SK-N-SH (cell line): ENCODE measurements at regions not wholly inside any gene's neighbourhood (a gene's known extent, or its start where the extent isn't known, plus 50 kb on each side); places are given as distances from the start of the nearest gene placed in this dataset.

Experiments used
- CTCF ChIA-PET: fragments of 300-600, 350-600 bp; formaldehyde crosslinking; extraction: SDS; loops from one replicate; lab custom pipeline; 2021; lab: Yijun Ruan, JAX
- POLR2A ChIA-PET: fragments of 350-600 bp; sonication (Branson Sonifier 250); formaldehyde crosslinking; extraction: SDS; loops from one replicate; lab custom pipeline; 2020; ENCODE audit warnings: antibody characterized with exemption, inconsistent platforms; lab: Yijun Ruan, JAX
- DNase-seq: peaks from one replicate; pipeline ENCODE4 v3.0.0; 2012
- H2AFZ ChIP-seq: fragments of 200-600 bp; sonication (generic); 2 replicates; pipeline ENCODE4 v1.8.1; 2016; ENCODE audit warnings: antibody characterized with exemption, mild to moderate bottlenecking, low read depth
- H3F3A ChIP-seq: fragments of 200-600 bp; sonication (generic); replicated peaks from 2 replicates; pipeline ENCODE3; 2016; ENCODE audit warnings: antibody characterized with exemption, mild to moderate bottlenecking; ENCODE audit not compliant: insufficient read depth
- H3K27ac ChIP-seq, 2 experiments: fragments of 200-500 bp in 1 of 2; fragments of 200-600 bp in 1 of 2; sonication (Bioruptor generic) in 1 of 2; sonication (generic), shearing (Covaris generic) in 1 of 2; 2 replicates each; pipeline versions ENCODE4 v1.5.1 to v1.6.1; 2014 to 2016; ENCODE audit warnings: low read depth in 2 of 2, inconsistent platforms in 1 of 2, low read length in 1 of 2, mild to moderate bottlenecking in 1 of 2, mixed read lengths in 1 of 2
- H3K27me3 ChIP-seq: fragments of 200-600 bp; sonication (generic), shearing (Covaris generic); 2 replicates; pipeline ENCODE4 v1.6.1; 2016; ENCODE audit warnings: mixed run types; ENCODE audit not compliant: insufficient read depth
- H3K36me3 ChIP-seq, 2 experiments: fragments of 200-500 bp in 1 of 2; fragments of 200-600 bp in 1 of 2; sonication (Bioruptor generic) in 1 of 2; sonication (generic) in 1 of 2; replicated peaks in 1 of 2; 2 replicates each; pipeline versions ENCODE3 to v1.5.1; 2014 to 2016; ENCODE audit warnings: low read length in 1 of 2, mild to moderate bottlenecking in 1 of 2; ENCODE audit not compliant: insufficient read depth in 2 of 2, control insufficient read depth in 1 of 2
- H3K4me1 ChIP-seq, 2 experiments: fragments of 200-500 bp in 1 of 2; fragments of 200-600 bp in 1 of 2; sonication (Bioruptor generic) in 1 of 2; sonication (generic), shearing (Covaris generic) in 1 of 2; 2 replicates each; pipeline versions ENCODE4 v1.5.1 to v1.6.1; 2014 to 2016; ENCODE audit warnings: low read depth in 1 of 2, low read length in 1 of 2, mixed run types in 1 of 2; ENCODE audit not compliant: insufficient read depth in 2 of 2, control insufficient read depth in 1 of 2
- H3K4me2 ChIP-seq: fragments of 200-600 bp; sonication (generic), shearing (Covaris generic); 2 replicates; pipeline ENCODE4 v1.6.1; 2017; ENCODE audit warnings: mixed run types
- H3K4me3 ChIP-seq, 2 experiments: fragments of 200-500 bp in 1 of 2; fragments of 200-600 bp in 1 of 2; sonication (Bioruptor generic) in 1 of 2; sonication (generic), shearing (Covaris generic) in 1 of 2; 2 replicates each; pipeline versions ENCODE4 v1.5.1 to v1.8.1; 2014 to 2016; ENCODE audit warnings: low read depth in 2 of 2, inconsistent platforms in 1 of 2, low read length in 1 of 2, mild to moderate bottlenecking in 1 of 2, mixed read lengths in 1 of 2, moderate library complexity in 1 of 2
- H3K79me2 ChIP-seq: fragments of 200-600 bp; sonication (generic); 2 replicates; pipeline ENCODE4 v1.8.1; 2017; ENCODE audit warnings: mild to moderate bottlenecking; ENCODE audit not compliant: insufficient read depth
- H3K9ac ChIP-seq: fragments of 200-600 bp; sonication (generic); 2 replicates; pipeline ENCODE4 v1.6.1; 2017; ENCODE audit warnings: mixed run types
- H3K9me2 ChIP-seq: fragments of 200-600 bp; sonication (generic); 2 replicates; pipeline ENCODE4 v1.6.1; 2017; ENCODE audit warnings: mixed run types
- H3K9me3 ChIP-seq: fragments of 200-600 bp; sonication (generic); 2 replicates; pipeline ENCODE4 v1.6.1; 2017; ENCODE audit warnings: mixed run types, mild to moderate bottlenecking, moderate library complexity
- H4K20me1 ChIP-seq: fragments of 200-600 bp; sonication (generic); 2 replicates; pipeline ENCODE4 v1.6.1; 2017; ENCODE audit warnings: mild to moderate bottlenecking, mixed run types; ENCODE audit not compliant: insufficient read depth
- CHD2 ChIP-seq: fragments of 150-350 bp; IDR thresholded peaks from 2 replicates; pipeline ENCODE4 v1.6.1; 2018; ENCODE audit warnings: low read length; ENCODE audit not compliant: partially characterized antibody
- CTCF ChIP-seq: fragments of 200-600 bp; sonication (generic); IDR thresholded peaks from 2 replicates; pipeline ENCODE4 v1.6.1; 2017; ENCODE audit warnings: antibody characterized with exemption, mild to moderate bottlenecking, moderate library complexity
- ELF1 ChIP-seq: IDR thresholded peaks from 2 replicates; pipeline ENCODE4 v1.4.0; 2012
- EP300 ChIP-seq, 2 experiments: IDR thresholded peaks; 2 replicates each; pipeline versions ENCODE4 v1.4.0 to v1.6.1; 2012; ENCODE audit warnings: borderline replicate concordance in 1 of 2, low read depth in 1 of 2, low read length in 1 of 2
- EZH2phosphoT487 ChIP-seq: fragments of 200-600 bp; sonication (generic); IDR thresholded peaks from 2 replicates; pipeline ENCODE4 v1.6.1; 2017; ENCODE audit warnings: low read depth, mixed run types, mild to moderate bottlenecking, antibody characterized with exemption, moderate library complexity, borderline replicate concordance
- FOSL2 ChIP-seq: IDR thresholded peaks from 2 replicates; pipeline ENCODE4 v1.4.0; 2012; ENCODE audit warnings: low read depth, mild to moderate bottlenecking, moderate library complexity, borderline replicate concordance
- FOXM1 ChIP-seq: IDR thresholded peaks from 2 replicates; pipeline ENCODE4 v1.4.0; 2012; ENCODE audit warnings: low read depth, mild to moderate bottlenecking
- GATA2 ChIP-seq: sonication (generic); formaldehyde crosslinking; IDR thresholded peaks from 2 replicates; pipeline ENCODE4 v1.5.0; 2020; ENCODE audit warnings: mild to moderate bottlenecking, missing genetic modification reagents
- JUND ChIP-seq: IDR thresholded peaks from 2 replicates; pipeline ENCODE4 v1.4.0; 2012
- MEF2A ChIP-seq: IDR thresholded peaks from 2 replicates; pipeline ENCODE4 v1.4.0; 2012; ENCODE audit warnings: low read depth, borderline replicate concordance
- MXI1 ChIP-seq: IDR thresholded peaks from 2 replicates; pipeline ENCODE4 v1.6.1; 2012; ENCODE audit warnings: mild to moderate bottlenecking, low read depth, low read length, improper control_type of control experiment
- NRF1 ChIP-seq: IDR thresholded peaks from 2 replicates; pipeline ENCODE4 v1.6.1; 2012; ENCODE audit warnings: low read depth, mild to moderate bottlenecking, low read length
- PBX3 ChIP-seq: IDR thresholded peaks from 2 replicates; pipeline ENCODE4; 2012
- RAD21 ChIP-seq: IDR thresholded peaks from 2 replicates; pipeline ENCODE4 v1.6.1; 2012; ENCODE audit warnings: mild to moderate bottlenecking, low read length
- RFX5 ChIP-seq: IDR thresholded peaks from 2 replicates; pipeline ENCODE4 v1.6.1; 2012; ENCODE audit warnings: mild to moderate bottlenecking, improper control_type of control experiment, low read length
- RXRA ChIP-seq: IDR thresholded peaks from 2 replicates; pipeline ENCODE4 v1.4.0; 2012; ENCODE audit warnings: low read depth, mild to moderate bottlenecking, borderline replicate concordance
- TCF12 ChIP-seq: IDR thresholded peaks from 2 replicates; pipeline ENCODE4 v1.4.0; 2012
- WGBS: methylation state at CpG from one replicate; pipeline ENCODE4 v1.1.6; 2017; ENCODE audit warnings: low lambda C conversion rate; 5-methylcytosine and 5-hydroxymethylcytosine counted together
- TF ChIP-seq, protein P1 (sequence below): fragments of 150-350 bp; IDR thresholded peaks from 2 replicates; pipeline ENCODE4 v1.6.1; 2017; ENCODE audit warnings: antibody characterized with exemption, low read length, low read depth, borderline replicate concordance
- TF ChIP-seq, protein P2 (sequence below): IDR thresholded peaks from 2 replicates; pipeline ENCODE4 v1.4.0; 2012; ENCODE audit warnings: low read depth

- Histone ChIP-seq H3K27me3 (no peaks in the 10 kb centered on the region), H3F3A (no peaks in the 10 kb centered on the region), H3K79me2 (no peaks in the 10 kb centered on the region), H3K9me3 (no peaks in the 10 kb centered on the region), H3K9ac (no peak overlapping the region), H3K27ac (no peak overlapping the region), H3K4me1 (no peaks in the 10 kb centered on the region), H3K4me2 (no peak overlapping the region), H4K20me1 (no peaks in the 10 kb centered on the region), H2AFZ (no peak overlapping the region), H3K9me2 (no peaks in the 10 kb centered on the region), H3K4me3 (no peak overlapping the region), H3K36me3 (no peaks in the 10 kb centered on the region)
- 15% methylated on average over 1 of the region's 1 CpG for WGBS
- peak; percentile 8; the same call in 1 of the 2 replicates for TF ChIP-seq CTCF
- TF ChIP-seq, protein P1, sequence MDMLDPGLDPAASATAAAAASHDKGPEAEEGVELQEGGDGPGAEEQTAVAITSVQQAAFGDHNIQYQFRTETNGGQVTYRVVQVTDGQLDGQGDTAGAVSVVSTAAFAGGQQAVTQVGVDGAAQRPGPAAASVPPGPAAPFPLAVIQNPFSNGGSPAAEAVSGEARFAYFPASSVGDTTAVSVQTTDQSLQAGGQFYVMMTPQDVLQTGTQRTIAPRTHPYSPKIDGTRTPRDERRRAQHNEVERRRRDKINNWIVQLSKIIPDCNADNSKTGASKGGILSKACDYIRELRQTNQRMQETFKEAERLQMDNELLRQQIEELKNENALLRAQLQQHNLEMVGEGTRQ = no peak
- DNase-seq = no peak
- CTCF ChIA-PET = interaction anchor here (0.7 to 1.0 kb wide), 2 partner anchors 24 to 312 kb away, joined by 3 read pairs; no protein-coding TSS in a partner anchor
- POLR2A ChIA-PET = no interaction called here
Measured at GRCh38 chr12:90441431-90441830, 513.5 kb downstream of the CCER1 start.

DNA sequence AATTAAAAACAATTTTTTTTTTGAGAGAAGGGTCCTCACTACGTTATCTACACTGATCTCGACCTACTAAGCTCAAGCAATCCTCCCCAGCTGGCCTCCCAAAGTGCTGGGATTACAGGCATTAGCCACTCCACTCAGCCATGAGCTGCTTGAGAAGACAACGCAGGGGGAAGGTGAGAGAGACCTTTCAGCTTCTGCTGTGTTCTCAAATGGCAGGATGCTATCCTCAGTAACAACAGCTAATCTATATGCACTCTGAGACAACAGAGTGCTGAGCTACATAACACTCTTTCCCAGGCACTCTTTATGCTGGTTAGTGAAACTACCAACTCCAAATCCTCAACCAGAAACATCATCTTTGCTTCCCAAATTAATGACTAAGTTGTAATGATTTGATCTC is 526.1 kb downstream of the CCER1 start:
- H3K4me3 ChIP-seq = no peak overlapping the region
- H3K27me3 ChIP-seq = no peaks in the 10 kb centered on the region
- no peaks in the 10 kb centered on the region for H3K79me2 ChIP-seq
- no peaks in the 10 kb centered on the region for H4K20me1 ChIP-seq
- no peak overlapping the region for H3K27ac ChIP-seq
- H2AFZ ChIP-seq = no peak overlapping the region
- no peak overlapping the region for H3K4me2 ChIP-seq
- ChIA-PET POLR2A (no interaction called here), CTCF (no interaction called here)
- 35% methylated on average over 3 of the region's 3 CpGs for WGBS
- no peaks in the 10 kb centered on the region for H3K4me1 ChIP-seq
- DNase-seq = no peak
- TF ChIP-seq JUND (no peak), RFX5 (no peak), ELF1 (no peak), FOXM1 (no peak), CHD2 (no peak), EP300 (IDR thresholded peaks at IDR 0.05; ENCODE audit: borderline replicate concordance in 1 of 2, low read depth in 1 of 2, low read length in 1 of 2) (no peak), CTCF (no peak), EZH2phosphoT487 (no peak), FOSL2 (no peak), MEF2A (no peak), RAD21 (no peak), MXI1 (no peak), NRF1 (no peak), PBX3 (no peak), GATA2 (CRISPR knock-in tag) (no peak), TCF12 (no peak), RXRA (no peak)
- TF ChIP-seq, protein P2, sequence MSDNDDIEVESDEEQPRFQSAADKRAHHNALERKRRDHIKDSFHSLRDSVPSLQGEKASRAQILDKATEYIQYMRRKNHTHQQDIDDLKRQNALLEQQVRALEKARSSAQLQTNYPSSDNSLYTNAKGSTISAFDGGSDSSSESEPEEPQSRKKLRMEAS = no peak
- H3K36me3 ChIP-seq = no peaks in the 10 kb centered on the region
- no peak overlapping the region for H3K9ac ChIP-seq
- no peaks in the 10 kb centered on the region for H3K9me2 ChIP-seq
- H3F3A ChIP-seq = no peaks in the 10 kb centered on the region
- no peaks in the 10 kb centered on the region for H3K9me3 ChIP-seq
